ENCODE measurements at regions not wholly inside any gene's neighbourhood (a gene's known extent, or its start where the extent isn't known, plus 50 kb on each side); places are given as distances from the start of the nearest gene placed in this dataset.
"Not testable (repeated sequence)": the region's sequence is repeated elsewhere in the genome, so short reads cannot be mapped to it uniquely, and the experiment has no call there.

- no peak for DNase-seq
These were observed 191.6 kb upstream of the SLC16A7 start for GRCh38 chr12:59404109-59404650.

DNA sequence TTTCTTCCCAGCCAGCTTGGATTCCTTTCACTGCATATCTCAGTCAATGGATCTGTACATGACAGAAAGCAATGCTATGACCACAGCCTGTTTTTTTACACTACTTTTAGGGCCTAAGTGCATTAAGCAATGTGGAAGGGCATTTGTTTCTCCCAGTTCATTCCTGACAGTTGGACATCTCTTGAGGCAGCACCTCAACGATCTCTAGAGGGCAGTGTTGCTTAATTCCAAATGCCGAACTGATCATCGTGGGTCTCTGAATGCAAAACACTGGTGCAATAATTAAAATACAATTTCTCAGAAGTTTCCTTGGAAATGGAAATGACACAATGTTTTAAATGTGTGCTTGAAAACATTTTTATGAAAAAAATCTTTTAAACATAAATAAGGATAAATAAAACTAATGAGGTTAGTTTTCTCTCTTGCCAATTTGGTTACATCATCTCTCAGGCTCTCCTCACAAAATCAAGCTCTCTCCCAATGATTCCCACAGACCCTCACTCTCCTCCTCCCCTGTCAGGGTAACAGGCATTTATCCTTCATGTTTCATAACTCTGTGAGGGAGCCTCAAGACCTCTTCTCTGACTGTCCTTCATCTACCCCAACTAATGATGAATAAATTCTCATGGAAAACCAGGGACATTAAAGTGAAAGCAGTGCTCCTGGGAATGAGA, 192.4 kb upstream of the SLC16A7 start:
- peak; percentile 30 to 76 for DNase-seq

GRCh38 chr12:59401862-59402261, 194.0 kb upstream of the SLC16A7 start:
- DNase-seq, result no peak

DNA sequence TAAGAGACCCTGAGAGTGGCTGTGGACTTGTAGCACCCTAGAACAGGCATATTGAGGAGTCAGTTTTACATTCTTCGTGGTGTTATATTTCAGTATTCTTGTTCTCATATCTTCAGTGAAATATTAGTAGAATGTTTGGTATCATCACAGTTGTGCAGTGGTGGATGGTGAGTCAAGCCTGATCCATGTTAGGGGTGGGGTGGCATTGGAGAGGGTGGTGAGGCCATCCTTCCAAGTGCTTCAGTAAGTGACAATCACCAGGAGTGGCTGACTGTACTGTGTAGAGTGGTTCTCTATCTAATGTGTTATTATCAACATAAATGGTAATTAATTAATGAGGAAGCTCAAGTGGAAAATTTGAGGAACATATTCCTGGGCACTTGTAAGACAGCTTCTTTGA, 197.7 kb upstream of the SLC16A7 start:
- no peak for DNase-seq

- no peak for DNase-seq
These were observed 198.9 kb upstream of the SLC16A7 start for GRCh38 chr12:59396919-59397318.

DNA sequence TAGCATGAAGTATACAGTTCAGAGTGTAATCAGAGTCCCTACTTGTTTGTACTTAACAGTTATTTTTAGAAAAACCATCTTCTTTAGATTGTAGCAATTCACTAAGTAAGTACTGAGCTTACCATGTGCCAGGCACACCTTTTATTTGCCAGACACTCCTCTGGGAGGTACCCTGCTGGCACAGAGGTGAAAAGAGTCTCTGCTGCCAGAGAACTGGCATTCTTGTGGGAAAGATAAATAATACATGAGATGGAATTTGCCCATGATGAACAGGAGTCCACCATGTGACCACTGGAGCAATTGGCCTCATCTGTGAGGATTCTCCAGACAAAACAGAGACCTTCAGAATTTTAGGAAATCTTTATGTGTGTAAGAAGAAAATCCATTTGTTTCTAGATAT, 199.3 kb upstream of the SLC16A7 start:
- DNase-seq, result no peak

- not testable (repeated sequence) for DNase-seq
These were observed 200.5 kb upstream of the SLC16A7 start for GRCh38 chr12:59395310-59395709.

DNA sequence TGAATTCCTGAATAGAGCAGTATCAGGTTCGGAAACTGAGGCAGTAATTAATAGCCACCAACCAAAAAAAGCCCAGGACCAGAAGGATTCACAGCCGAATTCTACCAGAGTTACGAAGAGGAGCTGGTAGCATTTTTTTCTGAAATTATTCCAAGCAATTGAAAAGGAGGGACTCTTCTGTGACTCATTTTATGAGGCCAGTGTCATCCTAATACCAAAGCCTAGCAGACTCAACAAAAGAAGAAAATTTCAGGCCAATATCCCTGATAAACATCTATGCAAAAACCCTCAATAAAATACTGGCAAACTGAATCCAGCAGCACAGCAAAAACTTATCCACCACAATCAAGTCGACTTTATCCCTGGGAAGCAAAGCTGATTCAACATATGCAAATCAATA, 202.3 kb upstream of the SLC16A7 start:
- DNase-seq, result no peak

GRCh38 chr12:59389968-59390576, 205.8 kb upstream of the SLC16A7 start:
- DNase-seq, result no peak

DNA sequence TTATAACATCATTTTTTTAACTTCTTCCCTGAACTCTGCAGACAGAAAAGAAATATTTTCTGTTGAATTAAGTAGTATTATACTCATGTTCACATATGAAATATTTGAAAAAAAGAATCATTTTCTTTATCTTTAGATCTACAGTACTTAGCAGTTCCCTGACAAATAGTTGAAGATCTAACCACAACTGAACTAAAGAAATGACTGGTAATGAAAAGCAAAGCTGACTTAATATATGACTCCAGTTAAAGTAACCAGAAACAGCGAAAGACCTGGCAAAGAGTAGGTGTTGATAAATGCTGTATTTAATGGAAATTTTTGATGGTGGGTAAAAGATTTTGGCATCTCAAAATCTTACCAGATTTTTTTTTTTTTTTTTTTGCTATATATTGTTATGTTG, 207.1 kb upstream of the SLC16A7 start:
- DNase-seq, result no peak

- DNase-seq, result no peak
These were observed 207.7 kb upstream of the SLC16A7 start for GRCh38 chr12:59388176-59388575.

GRCh38 chr12:59386236-59386635, 209.6 kb upstream of the SLC16A7 start:
- DNase-seq, result no peak

- peak in 1 of 2 donors; percentile 12 for DNase-seq
These were observed 212.6 kb upstream of the SLC16A7 start for GRCh38 chr12:59383079-59383822.

GRCh38 chr12:59382282-59383078, 213.3 kb upstream of the SLC16A7 start:
- no peak for DNase-seq

DNA sequence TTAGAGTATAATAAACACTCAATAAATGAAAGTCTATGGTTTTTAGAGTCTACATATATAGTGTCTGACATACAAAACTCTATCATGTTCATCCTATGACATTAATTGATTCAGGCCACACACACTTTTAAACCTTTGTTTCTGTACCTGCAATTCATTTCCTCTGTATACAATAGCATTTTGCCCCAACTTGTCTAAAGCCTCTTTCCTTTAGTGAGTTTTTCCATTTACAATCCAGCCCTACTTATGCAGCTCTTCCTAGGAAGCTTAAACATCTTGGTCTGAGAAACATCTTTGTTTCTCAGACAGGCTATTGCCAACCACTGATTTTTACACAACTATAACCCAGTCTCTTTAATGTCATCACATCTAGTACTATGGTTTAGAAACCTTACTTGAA, 214.7 kb upstream of the SLC16A7 start:
- DNase-seq, result no peak

GRCh38 chr12:59375633-59376032, 220.2 kb upstream of the SLC16A7 start:
- DNase-seq, result no peak

DNA sequence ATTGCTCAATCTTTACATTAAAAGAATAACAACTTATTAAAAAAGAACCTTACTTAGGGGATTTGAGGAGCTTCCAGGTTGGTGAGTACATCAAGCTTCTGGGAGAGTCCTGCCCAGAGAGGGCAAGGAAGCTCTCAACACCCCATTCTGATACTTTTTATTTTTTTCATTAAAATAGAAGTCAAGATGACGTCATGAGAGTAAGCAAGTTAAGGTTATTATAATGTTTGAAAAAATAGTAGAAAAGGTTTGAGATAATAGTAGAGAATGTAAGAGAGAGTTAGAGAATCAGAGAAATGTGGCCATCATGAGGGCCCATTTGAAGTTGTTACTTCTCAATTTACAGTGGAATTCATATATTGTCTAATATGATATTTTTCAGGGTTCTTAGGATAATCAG, 221.0 kb upstream of the SLC16A7 start:
- DNase-seq, result no peak

- DNase-seq, result peak; percentile 6 to 27
These were observed 222.9 kb upstream of the SLC16A7 start for GRCh38 chr12:59372956-59373355.

GRCh38 chr12:59370933-59371332, 224.9 kb upstream of the SLC16A7 start:
- no peak for DNase-seq

GRCh38 chr12:59365133-59365532, 230.7 kb upstream of the SLC16A7 start:
- DNase-seq, result no peak

GRCh38 chr12:59357811-59358210, 238.0 kb upstream of the SLC16A7 start:
- no peak for DNase-seq

DNA sequence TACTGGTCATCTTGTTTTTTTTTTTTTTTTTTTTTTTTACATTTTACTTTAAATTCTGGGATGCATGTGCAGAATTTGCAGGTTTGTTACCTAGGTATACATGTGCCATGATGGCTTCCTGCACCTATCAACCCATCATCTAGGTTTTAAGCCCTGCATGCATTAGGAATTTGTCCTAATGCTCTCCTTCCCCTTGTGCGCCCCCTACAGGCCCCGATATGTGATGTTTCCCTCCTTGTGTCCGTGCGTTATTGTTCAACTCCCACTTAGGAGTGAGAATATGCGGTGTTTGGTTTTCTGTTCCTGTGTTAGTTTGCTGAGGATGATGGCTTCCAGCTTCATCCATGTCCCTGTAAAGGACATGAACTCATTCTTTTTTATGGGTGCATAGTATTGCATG, 249.6 kb upstream of the SLC16A7 start:
- not testable (repeated sequence) for DNase-seq

DNA sequence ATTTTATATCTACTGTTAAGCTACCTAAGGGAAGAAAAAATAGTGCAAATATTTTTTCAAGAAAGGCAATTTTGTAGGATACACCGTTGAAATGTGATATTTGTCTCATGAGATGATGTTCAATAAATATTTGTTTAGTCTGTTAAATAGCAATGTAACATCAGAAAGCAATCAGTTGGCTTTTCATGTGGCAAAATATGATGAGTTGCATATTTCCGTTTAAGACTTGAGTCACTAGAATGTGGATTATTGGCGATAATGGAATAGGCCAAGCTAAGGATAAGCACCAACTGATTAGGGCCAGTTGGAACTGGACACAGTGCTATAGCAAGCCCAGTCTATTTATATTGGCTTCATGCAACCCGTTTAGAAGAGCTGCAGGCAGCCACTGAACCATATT, 250.4 kb upstream of the SLC16A7 start:
- no peak for DNase-seq

Data from hippocampal formation (tissue), 2 donors.